Thyroid gland (tissue), 4 donors: ENCODE measurements at regions not wholly inside any gene's neighbourhood (a gene's known extent, or its start where the extent isn't known, plus 50 kb on each side); places are given as distances from the start of the nearest gene placed in this dataset.

ENCODE experiments used
- DNase-seq, 2 donors: peaks; one replicate each; pipeline ENCODE4 v3.0.0-alpha.2; 2019
- H3K27ac ChIP-seq, 3 donors: fragments of 200-600 bp; sonication (generic); 1 replicate in 2 of 3; 2 replicates in 1 of 3; pipeline ENCODE4 v1.5.1; 2016 to 2019; ENCODE audit warnings: mild to moderate bottlenecking in 1 of 3, moderate library complexity in 1 of 3
- H3K27me3 ChIP-seq: fragments of 200-600 bp; sonication (generic); one replicate; pipeline ENCODE4 v1.5.1; 2019
- H3K36me3 ChIP-seq, 2 donors: fragments of 200-600 bp; sonication (generic); one replicate each; pipeline ENCODE4 v1.5.1; 2016 to 2019
- H3K4me1 ChIP-seq, 2 donors: fragments of 200-600 bp; sonication (generic); one replicate each; pipeline ENCODE4 v1.5.1; 2017 to 2019
- H3K4me3 ChIP-seq, 3 donors: fragments of 200-600 bp; sonication (generic); replicated peaks in 1 of 3; 1 replicate in 2 of 3; 2 replicates in 1 of 3; pipeline ENCODE4 v1.5.1; 2016; ENCODE audit warnings: mild to moderate bottlenecking in 1 of 3
- H3K9me3 ChIP-seq: fragments of 200-600 bp; sonication (generic); one replicate; pipeline ENCODE4 v1.5.1; 2017
- POLR2A ChIP-seq, 2 donors: fragments of 450-650 bp; IDR thresholded peaks; one replicate each; pipeline ENCODE4 v1.6.1; 2017; ENCODE audit warnings: antibody characterized with exemption in 2 of 2, mild to moderate bottlenecking in 2 of 2, moderate library complexity in 1 of 2
- WGBS, 2 donors: methylation state at CpG; one replicate each; pipeline ENCODE4 v1.1.5; 2017; 5-methylcytosine and 5-hydroxymethylcytosine counted together
- intact Hi-C: fragments of 100-400 bp; cut with DNase I; formaldehyde crosslinking; loops from one replicate; pipeline ENCODE4 v1.15.1; 2023
- TF ChIP-seq, protein P1 (sequence below), 6 experiments: fragments of 200-600 bp in 3 of 6; fragments of 450-650 bp in 3 of 6; sonication (generic) in 3 of 6; IDR thresholded peaks; one replicate each; pipeline ENCODE4 v1.5.1; 2016 to 2019; ENCODE audit warnings: antibody characterized with exemption in 6 of 6, mild to moderate bottlenecking in 2 of 6, inconsistent platforms in 1 of 6, moderate library complexity in 1 of 6

GRCh38 chr6:12480379-12480778 is 190.2 kb downstream of the EDN1 start:
- no peak overlapping the region for H3K4me3 ChIP-seq
- no peak for DNase-seq
- WGBS, 2 donors, result 79 to 82% methylated on average over 3 of the region's 3 CpGs

DNA sequence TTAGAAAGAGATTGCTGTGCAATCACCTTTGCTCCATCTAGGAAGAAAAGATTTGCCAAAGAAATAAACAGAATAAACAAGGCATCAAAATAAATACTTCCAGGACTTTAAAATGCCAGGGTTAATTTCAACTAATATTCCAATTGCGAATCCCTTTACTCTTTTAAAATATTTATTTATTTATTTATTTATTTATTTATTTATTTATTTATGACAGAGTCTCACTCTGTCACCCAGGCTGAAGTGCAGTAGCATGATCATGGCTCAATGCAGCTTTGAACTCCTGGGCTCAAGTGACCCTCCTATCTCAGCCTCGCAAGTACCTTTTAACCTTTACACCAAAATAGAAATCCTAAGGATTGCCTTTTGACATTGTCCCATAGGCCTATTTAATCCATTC is 191.1 kb downstream of the EDN1 start:
- no peak for DNase-seq
- no peaks in the 10 kb centered on the region for H3K36me3 ChIP-seq
- intact Hi-C loops, result no loop called here
- TF ChIP-seq, protein P1, sequence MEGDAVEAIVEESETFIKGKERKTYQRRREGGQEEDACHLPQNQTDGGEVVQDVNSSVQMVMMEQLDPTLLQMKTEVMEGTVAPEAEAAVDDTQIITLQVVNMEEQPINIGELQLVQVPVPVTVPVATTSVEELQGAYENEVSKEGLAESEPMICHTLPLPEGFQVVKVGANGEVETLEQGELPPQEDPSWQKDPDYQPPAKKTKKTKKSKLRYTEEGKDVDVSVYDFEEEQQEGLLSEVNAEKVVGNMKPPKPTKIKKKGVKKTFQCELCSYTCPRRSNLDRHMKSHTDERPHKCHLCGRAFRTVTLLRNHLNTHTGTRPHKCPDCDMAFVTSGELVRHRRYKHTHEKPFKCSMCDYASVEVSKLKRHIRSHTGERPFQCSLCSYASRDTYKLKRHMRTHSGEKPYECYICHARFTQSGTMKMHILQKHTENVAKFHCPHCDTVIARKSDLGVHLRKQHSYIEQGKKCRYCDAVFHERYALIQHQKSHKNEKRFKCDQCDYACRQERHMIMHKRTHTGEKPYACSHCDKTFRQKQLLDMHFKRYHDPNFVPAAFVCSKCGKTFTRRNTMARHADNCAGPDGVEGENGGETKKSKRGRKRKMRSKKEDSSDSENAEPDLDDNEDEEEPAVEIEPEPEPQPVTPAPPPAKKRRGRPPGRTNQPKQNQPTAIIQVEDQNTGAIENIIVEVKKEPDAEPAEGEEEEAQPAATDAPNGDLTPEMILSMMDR (IDR thresholded peaks at IDR 0.05), result no peak
- TF ChIP-seq POLR2A (IDR thresholded peaks at IDR 0.05), result no peak
- 96 to 97% methylated on average over 2 of the region's 2 CpGs for WGBS, 2 donors
- H3K27ac ChIP-seq, result no peak overlapping the region
- H3K4me3 ChIP-seq, result no peak overlapping the region
- H3K4me1 ChIP-seq, result no peaks in the 10 kb centered on the region
- H3K27me3 ChIP-seq, result no peaks in the 10 kb centered on the region
- H3K9me3 ChIP-seq, result no peaks in the 10 kb centered on the region

More at GRCh38 chr6:12480379-12480778, 190.2 kb downstream of the EDN1 start:
- no peaks in the 10 kb centered on the region for H3K9me3 ChIP-seq
- H3K4me1 ChIP-seq, result no peaks in the 10 kb centered on the region
- TF ChIP-seq POLR2A (IDR thresholded peaks at IDR 0.05), result no peak
- TF ChIP-seq, protein P1 (IDR thresholded peaks at IDR 0.05), result no peak
- H3K27ac ChIP-seq, result no peak overlapping the region
- H3K36me3 ChIP-seq, result no peaks in the 10 kb centered on the region
- intact Hi-C loops, result no loop called here
- no peaks in the 10 kb centered on the region for H3K27me3 ChIP-seq

DNA sequence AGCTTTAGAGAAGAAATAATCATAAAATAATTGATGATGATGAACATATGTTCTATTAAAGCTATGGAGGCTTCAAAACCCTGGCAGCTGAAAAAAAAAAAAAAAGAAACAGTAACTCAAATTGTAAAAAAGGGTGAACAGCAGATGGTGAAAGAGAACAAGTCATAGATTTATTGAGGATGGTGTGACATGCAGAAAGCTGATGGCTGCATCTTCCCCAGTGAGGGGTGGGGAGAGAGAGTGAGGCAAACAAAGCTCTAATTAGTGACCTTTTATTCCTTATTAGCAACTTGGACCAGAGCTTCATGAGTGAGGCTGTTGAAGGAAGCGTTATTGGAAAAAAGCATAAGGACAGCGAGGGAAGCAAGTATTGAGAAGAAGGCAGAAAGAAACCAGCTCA is 191.7 kb downstream of the EDN1 start:
- no peak for DNase-seq
- intact Hi-C loops, result no loop called here
- WGBS, 2 donors, result 93 to 98% methylated on average over 2 of the region's 2 CpGs
- H3K9me3 ChIP-seq, result no peaks in the 10 kb centered on the region
- H3K27ac ChIP-seq, result no peak overlapping the region
- no peaks in the 10 kb centered on the region for H3K36me3 ChIP-seq
- no peaks in the 10 kb centered on the region for H3K27me3 ChIP-seq
- H3K4me1 ChIP-seq, result no peaks in the 10 kb centered on the region
- H3K4me3 ChIP-seq, result no peak overlapping the region
- TF ChIP-seq POLR2A (IDR thresholded peaks at IDR 0.05), result no peak
- TF ChIP-seq, protein P1 (IDR thresholded peaks at IDR 0.05), result no peak

DNA sequence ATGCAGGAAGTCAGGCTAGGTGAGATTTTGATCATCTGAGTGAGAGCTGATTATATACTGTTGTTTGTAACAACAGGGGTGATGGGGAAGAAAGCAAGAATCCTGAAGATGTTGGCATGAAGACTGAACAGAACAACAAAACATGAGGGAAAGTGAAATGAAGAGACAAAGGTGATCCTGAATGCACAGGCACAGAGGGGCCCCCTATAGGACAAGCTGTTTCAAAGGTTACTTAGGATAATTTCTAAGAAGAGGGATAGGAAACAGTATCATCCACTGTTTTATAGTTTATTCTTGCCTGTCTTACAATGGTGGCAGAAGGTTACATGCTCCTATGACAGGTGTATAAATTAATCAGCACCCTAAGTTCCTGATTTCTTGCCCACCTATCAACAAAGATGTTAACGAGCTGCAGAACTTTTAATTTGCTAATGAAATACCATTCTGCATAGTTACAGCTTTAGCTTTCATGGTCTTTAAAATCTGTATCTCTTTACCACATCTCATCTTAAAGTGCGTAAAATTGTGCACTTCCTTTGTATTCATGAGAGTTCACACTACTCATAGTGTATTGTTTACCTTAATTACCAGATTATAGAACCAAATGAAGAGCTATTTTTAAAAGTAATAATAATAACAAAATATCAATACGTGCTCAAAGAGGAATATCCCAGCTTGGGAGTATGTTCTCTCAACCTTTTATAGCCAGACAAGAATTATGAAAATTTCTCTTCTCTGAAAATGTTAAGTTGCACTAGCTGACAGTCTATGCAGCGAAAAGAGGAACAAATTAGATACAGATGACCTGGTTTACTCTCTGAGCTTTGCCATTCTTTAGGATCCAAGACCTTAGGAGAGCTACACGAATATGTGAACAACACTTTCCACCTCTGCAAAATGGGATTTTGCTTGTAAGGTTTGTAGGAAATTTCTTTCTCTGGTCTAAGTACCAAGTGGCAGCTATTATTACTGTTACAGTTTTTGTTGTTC is 192.5 kb downstream of the EDN1 start:
- no peak overlapping the region for H3K27ac ChIP-seq
- intact Hi-C loops, result no loop called here
- H3K9me3 ChIP-seq, result no peaks in the 10 kb centered on the region

More for the DNA sequence above, 192.5 kb downstream of the EDN1 start:
- TF ChIP-seq, protein P1 (IDR thresholded peaks at IDR 0.05), result no peak
- TF ChIP-seq POLR2A (IDR thresholded peaks at IDR 0.05), result no peak
- WGBS, 2 donors, result 89% methylated on average over 5 of the region's 5 CpGs
- Histone ChIP-seq H3K4me1 (no peaks in the 10 kb centered on the region), H3K36me3 (no peaks in the 10 kb centered on the region), H3K27me3 (no peaks in the 10 kb centered on the region), H3K4me3 (no peak overlapping the region)
- no peak for DNase-seq
